Right lobe of liver (tissue), 4 donors: ENCODE measurements at regions not wholly inside any gene's neighbourhood (a gene's known extent, or its start where the extent isn't known, plus 50 kb on each side); places are given as distances from the start of the nearest gene placed in this dataset.

ENCODE experiments used
- CTCF ChIP-seq, 4 donors: fragments of 200-600 bp in 3 of 4; fragments of 450-650 bp in 1 of 4; IDR thresholded peaks; one replicate each; pipeline versions ENCODE4 v1.5.1 to v1.8.0; 2016 to 2022; ENCODE audit warnings: antibody characterized with exemption in 4 of 4, mild to moderate bottlenecking in 2 of 4
- POLR2A ChIP-seq: fragments of 450-650 bp; IDR thresholded peaks from one replicate; pipeline ENCODE4 v1.6.1; 2017; ENCODE audit warnings: antibody characterized with exemption, mild to moderate bottlenecking
- donor health status: DM: no; HTN: no; CAD: no.
- donor health status: DM: no; HTN: no; CAD: no.
- donor health status: DM: no; HTN: yes; CAD: no.

- TF ChIP-seq CTCF (IDR thresholded peaks at IDR 0.05) (no peak), POLR2A (no peak)
Measured at GRCh38 chr6:21780679-21781078, 187.1 kb downstream of the SOX4 start.
